ENCODE measurements at regions not wholly inside any gene's neighbourhood (a gene's known extent, or its start where the extent isn't known, plus 50 kb on each side); places are given as distances from the start of the nearest gene placed in this dataset.
A peak's percentile ranks its signal among the peaks of the same experiment; 100 is the strongest.

GRCh38 chr16:54544553-54545180 is 258.1 kb upstream of the IRX3 start:
- TF ChIP-seq, protein P1, sequence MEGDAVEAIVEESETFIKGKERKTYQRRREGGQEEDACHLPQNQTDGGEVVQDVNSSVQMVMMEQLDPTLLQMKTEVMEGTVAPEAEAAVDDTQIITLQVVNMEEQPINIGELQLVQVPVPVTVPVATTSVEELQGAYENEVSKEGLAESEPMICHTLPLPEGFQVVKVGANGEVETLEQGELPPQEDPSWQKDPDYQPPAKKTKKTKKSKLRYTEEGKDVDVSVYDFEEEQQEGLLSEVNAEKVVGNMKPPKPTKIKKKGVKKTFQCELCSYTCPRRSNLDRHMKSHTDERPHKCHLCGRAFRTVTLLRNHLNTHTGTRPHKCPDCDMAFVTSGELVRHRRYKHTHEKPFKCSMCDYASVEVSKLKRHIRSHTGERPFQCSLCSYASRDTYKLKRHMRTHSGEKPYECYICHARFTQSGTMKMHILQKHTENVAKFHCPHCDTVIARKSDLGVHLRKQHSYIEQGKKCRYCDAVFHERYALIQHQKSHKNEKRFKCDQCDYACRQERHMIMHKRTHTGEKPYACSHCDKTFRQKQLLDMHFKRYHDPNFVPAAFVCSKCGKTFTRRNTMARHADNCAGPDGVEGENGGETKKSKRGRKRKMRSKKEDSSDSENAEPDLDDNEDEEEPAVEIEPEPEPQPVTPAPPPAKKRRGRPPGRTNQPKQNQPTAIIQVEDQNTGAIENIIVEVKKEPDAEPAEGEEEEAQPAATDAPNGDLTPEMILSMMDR (IDR thresholded peaks at IDR 0.05; ENCODE audit: unreplicated experiment in 3 of 3) = no peak
- Mint-ChIP-seq H3K4me3 (no peak overlapping the region), H3K9me3 (no peaks in the 10 kb centered on the region), H3K36me3 (ENCODE audit: low read depth) (no peaks in the 10 kb centered on the region), H3K27me3 (ENCODE audit: low read depth) (peaks cover 90% of the 10 kb centered on the region), H3K4me1 (peaks cover 4% of the 10 kb centered on the region), H3K27ac (no peak overlapping the region)

DNA sequence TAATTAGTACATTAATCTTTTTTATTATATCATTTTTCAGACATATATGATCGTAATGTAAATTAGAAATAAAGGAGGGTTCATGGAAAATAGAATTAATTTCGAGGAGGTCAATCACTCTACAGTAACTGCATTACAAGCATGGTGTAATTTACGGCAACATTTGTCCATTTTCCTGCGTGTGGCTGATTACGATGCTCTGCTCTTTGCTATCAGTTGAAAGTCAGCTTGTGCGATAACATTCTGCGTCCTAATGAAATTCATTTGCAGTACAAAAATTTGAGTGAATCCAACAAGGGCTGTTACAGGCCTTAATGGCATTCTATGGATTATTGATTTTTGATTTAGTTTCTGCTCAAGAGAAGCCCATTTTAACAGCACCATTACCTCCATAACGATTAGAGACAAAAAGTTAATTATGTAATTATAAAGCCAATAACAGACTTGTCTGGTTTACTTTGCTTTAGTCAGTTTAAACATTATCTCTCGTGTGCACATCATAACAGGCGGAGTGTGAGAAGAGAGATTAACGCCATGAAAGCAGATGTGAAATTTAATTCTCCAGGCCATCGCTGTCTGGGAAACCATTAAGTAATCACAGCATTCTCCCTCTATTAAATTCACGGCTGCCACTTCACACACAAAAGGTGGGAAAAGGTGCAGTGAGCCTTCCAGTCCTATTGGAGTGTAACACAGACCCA is 256.4 kb upstream of the IRX3 start:
- no peak overlapping the region for H3K27ac Mint-ChIP-seq
- H3K9me3 Mint-ChIP-seq = no peaks in the 10 kb centered on the region
- H3K27me3 Mint-ChIP-seq (ENCODE audit: low read depth) = peaks cover 90% of the 10 kb centered on the region
- no peak overlapping the region for H3K4me3 Mint-ChIP-seq
- peaks cover 4% of the 10 kb centered on the region for H3K4me1 Mint-ChIP-seq
- TF ChIP-seq, protein P1 (IDR thresholded peaks at IDR 0.05; ENCODE audit: unreplicated experiment in 3 of 3) = no peak
- H3K36me3 Mint-ChIP-seq (ENCODE audit: low read depth) = no peaks in the 10 kb centered on the region

- no peaks in the 10 kb centered on the region for H3K9me3 Mint-ChIP-seq
- H3K4me3 Mint-ChIP-seq = no peak overlapping the region
- no peaks in the 10 kb centered on the region for H3K36me3 Mint-ChIP-seq (ENCODE audit: low read depth)
- no peak overlapping the region for H3K27ac Mint-ChIP-seq
- TF ChIP-seq, protein P1 (IDR thresholded peaks at IDR 0.05; ENCODE audit: unreplicated experiment in 3 of 3) = no peak
- peaks cover 89% of the 10 kb centered on the region for H3K27me3 Mint-ChIP-seq (ENCODE audit: low read depth)
- H3K4me1 Mint-ChIP-seq = no peaks in the 10 kb centered on the region
These were observed 254.1 kb upstream of the IRX3 start for GRCh38 chr16:54540525-54541180.

GRCh38 chr16:54538276-54538675 is 251.7 kb upstream of the IRX3 start:
- Mint-ChIP-seq H3K27ac (no peak overlapping the region), H3K36me3 (ENCODE audit: low read depth) (no peaks in the 10 kb centered on the region), H3K9me3 (peaks cover 2% of the 10 kb centered on the region), H3K4me3 (no peak overlapping the region), H3K4me1 (no peaks in the 10 kb centered on the region), H3K27me3 (ENCODE audit: low read depth) (peaks cover 73% of the 10 kb centered on the region)
- TF ChIP-seq, protein P1 (IDR thresholded peaks at IDR 0.05; ENCODE audit: unreplicated experiment in 3 of 3) = peak in 2 of 3 experiments; percentile 9 to 25

DNA sequence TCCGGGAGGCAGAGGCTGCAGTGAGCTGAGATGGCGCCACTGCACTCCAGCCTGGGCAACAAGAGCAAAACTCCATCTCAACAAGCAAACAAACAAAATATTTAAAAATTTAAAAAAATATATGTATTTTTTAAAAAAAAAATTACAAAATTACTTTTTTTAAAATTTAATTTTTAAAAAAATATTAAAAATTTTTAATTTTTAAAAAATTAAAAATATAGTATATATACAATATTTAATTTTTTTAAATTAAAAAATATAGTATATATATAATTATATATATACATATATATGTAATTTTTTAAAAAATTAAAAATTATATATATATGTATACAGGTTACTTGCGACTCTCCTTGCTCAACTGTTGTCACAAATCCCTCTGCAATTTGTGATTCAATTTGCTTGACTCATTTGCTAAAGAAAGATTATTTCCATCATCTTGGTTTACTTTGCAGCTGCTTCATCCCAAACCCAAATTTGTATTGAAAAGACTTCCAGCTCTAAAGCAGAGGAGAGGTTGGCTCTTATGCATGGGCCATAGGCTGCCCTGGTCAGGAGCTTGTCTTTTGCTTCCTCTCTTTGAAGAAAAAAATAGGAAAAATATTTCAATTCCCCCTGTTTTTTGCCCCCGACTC is 247.4 kb upstream of the IRX3 start:
- Mint-ChIP-seq H3K4me3 (no peak overlapping the region), H3K4me1 (no peaks in the 10 kb centered on the region), H3K27ac (no peak overlapping the region), H3K9me3 (peaks cover 22% of the 10 kb centered on the region), H3K36me3 (ENCODE audit: low read depth) (no peaks in the 10 kb centered on the region), H3K27me3 (ENCODE audit: low read depth) (peaks cover 57% of the 10 kb centered on the region)
- TF ChIP-seq, protein P1 (IDR thresholded peaks at IDR 0.05; ENCODE audit: unreplicated experiment in 3 of 3) = no peak
